ENCODE measurements at regions not wholly inside any gene's neighbourhood (a gene's known extent, or its start where the extent isn't known, plus 50 kb on each side); places are given as distances from the start of the nearest gene placed in this dataset.

- intact Hi-C loops (cut with DNase I): no loop called here
- Histone ChIP-seq H3K36me3 (no peaks in the 10 kb centered on the region), H3K4me3 (no peak overlapping the region), H3K27me3 (peaks cover 0 to 6% (median 0%) of the 10 kb centered on the region in 4 donors), H3K27ac (replicated peaks in 1 of 4) (no peak overlapping the region), H3K9me3 (no peaks in the 10 kb centered on the region), H3K4me1 (peaks cover 0 to 15% (median 9%) of the 10 kb centered on the region in 4 donors)
- no peak for DNase-seq (ENCODE audit: extremely low spot score)
- TF ChIP-seq EP300 (IDR thresholded peaks at IDR 0.05) (no peak), POLR2AphosphoS5 (IDR thresholded peaks at IDR 0.05) (no peak), POLR2A (IDR thresholded peaks at IDR 0.05; ENCODE audit: low read depth) (no peak)
- TF ChIP-seq, protein P1, sequence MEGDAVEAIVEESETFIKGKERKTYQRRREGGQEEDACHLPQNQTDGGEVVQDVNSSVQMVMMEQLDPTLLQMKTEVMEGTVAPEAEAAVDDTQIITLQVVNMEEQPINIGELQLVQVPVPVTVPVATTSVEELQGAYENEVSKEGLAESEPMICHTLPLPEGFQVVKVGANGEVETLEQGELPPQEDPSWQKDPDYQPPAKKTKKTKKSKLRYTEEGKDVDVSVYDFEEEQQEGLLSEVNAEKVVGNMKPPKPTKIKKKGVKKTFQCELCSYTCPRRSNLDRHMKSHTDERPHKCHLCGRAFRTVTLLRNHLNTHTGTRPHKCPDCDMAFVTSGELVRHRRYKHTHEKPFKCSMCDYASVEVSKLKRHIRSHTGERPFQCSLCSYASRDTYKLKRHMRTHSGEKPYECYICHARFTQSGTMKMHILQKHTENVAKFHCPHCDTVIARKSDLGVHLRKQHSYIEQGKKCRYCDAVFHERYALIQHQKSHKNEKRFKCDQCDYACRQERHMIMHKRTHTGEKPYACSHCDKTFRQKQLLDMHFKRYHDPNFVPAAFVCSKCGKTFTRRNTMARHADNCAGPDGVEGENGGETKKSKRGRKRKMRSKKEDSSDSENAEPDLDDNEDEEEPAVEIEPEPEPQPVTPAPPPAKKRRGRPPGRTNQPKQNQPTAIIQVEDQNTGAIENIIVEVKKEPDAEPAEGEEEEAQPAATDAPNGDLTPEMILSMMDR (IDR thresholded peaks at IDR 0.05): no peak
- 93% methylated on average over 8 of the region's 8 CpGs for WGBS
Observed at GRCh38 chr20:57878786-57879424, 169.1 kb upstream of the PMEPA1 start.

GRCh38 chr20:57877995-57878394 lies 168.2 kb upstream of the PMEPA1 start:
- WGBS: 95% methylated on average over 4 of the region's 4 CpGs
- no peak for DNase-seq (ENCODE audit: extremely low spot score)
- peaks cover 0 to 15% (median 9%) of the 10 kb centered on the region in 4 donors for H3K4me1 ChIP-seq
- peaks cover 0 to 6% (median 0%) of the 10 kb centered on the region in 4 donors for H3K27me3 ChIP-seq
- H3K36me3 ChIP-seq: no peaks in the 10 kb centered on the region
- no peak overlapping the region for H3K4me3 ChIP-seq
- intact Hi-C loops (cut with DNase I): no loop called here
- no peaks in the 10 kb centered on the region for H3K9me3 ChIP-seq
- H3K27ac ChIP-seq (replicated peaks in 1 of 4): no peak overlapping the region
- TF ChIP-seq EP300 (IDR thresholded peaks at IDR 0.05) (no peak), POLR2AphosphoS5 (IDR thresholded peaks at IDR 0.05) (no peak), POLR2A (IDR thresholded peaks at IDR 0.05; ENCODE audit: low read depth) (no peak)
- TF ChIP-seq, protein P1 (IDR thresholded peaks at IDR 0.05): no peak

GRCh38 chr20:57877131-57877824 lies 167.5 kb upstream of the PMEPA1 start:
- Histone ChIP-seq H3K9me3 (no peaks in the 10 kb centered on the region), H3K36me3 (no peaks in the 10 kb centered on the region), H3K27ac (replicated peaks in 1 of 4) (no peak overlapping the region), H3K4me1 (peaks cover 0 to 15% (median 9%) of the 10 kb centered on the region in 4 donors), H3K4me3 (no peak overlapping the region), H3K27me3 (peaks cover 0 to 6% (median 0%) of the 10 kb centered on the region in 4 donors)
- peak; percentile 77 for DNase-seq (ENCODE audit: extremely low spot score)
- TF ChIP-seq, protein P1 (IDR thresholded peaks at IDR 0.05): no peak
- no peak for TF ChIP-seq POLR2A (IDR thresholded peaks at IDR 0.05; ENCODE audit: low read depth)
- no peak for TF ChIP-seq EP300 (IDR thresholded peaks at IDR 0.05)
- no peak for TF ChIP-seq POLR2AphosphoS5 (IDR thresholded peaks at IDR 0.05)
- intact Hi-C loops (cut with DNase I): no loop called here
- 84% methylated on average over 16 of the region's 16 CpGs for WGBS

DNA sequence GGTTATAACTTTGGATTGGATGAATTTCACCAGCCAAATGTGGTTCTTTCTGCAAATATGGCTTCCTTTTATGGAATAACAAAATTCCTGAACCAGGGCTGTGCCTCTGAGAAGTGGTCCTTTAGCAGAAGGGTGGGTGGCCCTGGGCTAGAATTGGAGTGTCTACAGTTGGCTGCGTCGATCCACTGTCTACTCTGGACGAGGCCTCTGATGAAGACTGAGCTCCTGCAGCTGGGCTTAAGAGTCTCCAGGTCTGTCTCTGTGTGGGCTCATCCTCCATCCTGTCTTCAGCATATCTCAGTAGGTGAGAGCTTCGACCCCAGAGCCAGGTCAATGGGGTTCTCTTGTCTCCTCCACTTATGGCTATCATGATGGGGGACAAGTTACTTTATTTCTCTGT lies 166.3 kb upstream of the PMEPA1 start:
- WGBS: 94% methylated on average over 4 of the region's 4 CpGs
- DNase-seq (ENCODE audit: extremely low spot score): peak; percentile 62
- H3K4me3 ChIP-seq: no peak overlapping the region
- peaks cover 0 to 6% (median 0%) of the 10 kb centered on the region in 4 donors for H3K27me3 ChIP-seq
- H3K4me1 ChIP-seq: peaks cover 0 to 15% (median 9%) of the 10 kb centered on the region in 4 donors
- no peak overlapping the region for H3K27ac ChIP-seq (replicated peaks in 1 of 4)
- intact Hi-C loops (cut with DNase I): no loop called here
- no peak for TF ChIP-seq POLR2AphosphoS5 (IDR thresholded peaks at IDR 0.05)
- TF ChIP-seq, protein P1 (IDR thresholded peaks at IDR 0.05): no peak
- TF ChIP-seq EP300 (IDR thresholded peaks at IDR 0.05): no peak
- no peak for TF ChIP-seq POLR2A (IDR thresholded peaks at IDR 0.05; ENCODE audit: low read depth)
- H3K9me3 ChIP-seq: no peaks in the 10 kb centered on the region
- no peaks in the 10 kb centered on the region for H3K36me3 ChIP-seq
